HCT116 (cell line): ENCODE measurements at regions not wholly inside any gene's neighbourhood (a gene's known extent, or its start where the extent isn't known, plus 50 kb on each side); places are given as distances from the start of the nearest gene placed in this dataset.
"Not testable (repeated sequence)": the region's sequence is repeated elsewhere in the genome, so short reads cannot be mapped to it uniquely, and the experiment has no call there.

Experiments
- ATAC-seq: fragments of 200-7000 bp; cut with Tn5 transposase; 2 replicates; pipeline ENCODE4 v1.9.1; 2020; ENCODE audit warnings: mild to moderate bottlenecking, moderate library complexity
- BruUV-seq: library from RNA; stranded (reverse); fragments of 400-500 nt; replicated peaks from 2 replicates; lab custom pipeline; 2021; lab: Mats Ljungman, UMichigan
- CTCF ChIA-PET: fragments of 300-600 bp; sonication (Branson Sonifier 250); formaldehyde crosslinking; loops from one replicate; lab custom pipeline; 2021; ENCODE audit warnings: antibody characterized with exemption; lab: Charles Lee
- POLR2A ChIA-PET: fragments of 300-600, 350-600 bp; sonication (Branson Sonifier 250); formaldehyde crosslinking; loops from one replicate; lab custom pipeline; 2021; ENCODE audit warnings: antibody characterized with exemption; lab: Charles Lee
- RAD21 ChIA-PET, 2 experiments: fragments of 300-600 bp; sonication (Branson Sonifier 250); formaldehyde crosslinking; loops; one replicate each; lab custom pipeline; 2023; ENCODE audit warnings: low total read pairs in 2 of 2; ENCODE audit not compliant: uncharacterized antibody in 2 of 2, unreplicated experiment in 2 of 2, low non-redundant PET in 1 of 2; lab: Charles Lee
- DNase-seq: peaks from one replicate; pipeline ENCODE4 v3.0.0-alpha.2; 2010; ENCODE audit warnings: low read depth, low spot score
- H2AFZ ChIP-seq: fragments of 200-600 bp; shearing (Covaris generic), sonication (generic); 2 replicates; pipeline ENCODE4 v1.6.1; 2017; ENCODE audit warnings: low read depth, mixed run types, mixed read lengths, antibody characterized with exemption, low read length; ENCODE audit not compliant: poor library complexity, severe bottlenecking
- H3K27ac ChIP-seq: 2 replicates; pipeline ENCODE4 v1.5.1; 2012; ENCODE audit warnings: low read depth, low read length
- H3K27me3 ChIP-seq: fragments of 200-600 bp; sonication (generic); 2 replicates; pipeline ENCODE4 v1.6.1; 2016; ENCODE audit warnings: mixed run types, low read length, mixed read lengths; ENCODE audit not compliant: insufficient read depth
- H3K36me3 ChIP-seq, 2 experiments: fragments of 200-500 bp in 1 of 2; fragments of 200-600 bp in 1 of 2; sonication (Bioruptor generic) in 1 of 2; sonication (generic) in 1 of 2; 2 replicates each; pipeline versions ENCODE4 v1.5.1 to v1.6.1; 2014 to 2016; ENCODE audit warnings: low read length in 2 of 2, inconsistent platforms in 1 of 2, mixed read lengths in 1 of 2, mixed run types in 1 of 2; ENCODE audit not compliant: insufficient read depth in 2 of 2, control insufficient read depth in 1 of 2
- H3K4me1 ChIP-seq, 2 experiments: fragments of 200-600 bp in 1 of 2; sonication (generic) in 1 of 2; 2 replicates each; pipeline versions ENCODE4 v1.5.1 to v1.6.1; 2012 to 2017; ENCODE audit warnings: low read length in 2 of 2, inconsistent platforms in 1 of 2, mild to moderate bottlenecking in 1 of 2, mixed read lengths in 1 of 2, mixed run types in 1 of 2, moderate library complexity in 1 of 2; ENCODE audit not compliant: insufficient read depth in 2 of 2, control insufficient read depth in 1 of 2
- H3K4me2 ChIP-seq: fragments of 200-600 bp; sonication (generic); 2 replicates; pipeline ENCODE4 v1.6.1; 2017; ENCODE audit warnings: mixed run types, low read length, mixed read lengths
- H3K4me3 ChIP-seq, 2 experiments: fragments of 200-600 bp in 1 of 2; sonication (generic) in 1 of 2; replicated peaks in 1 of 2; 2 replicates each; pipeline ENCODE4 v1.5.1; 2011 to 2016; ENCODE audit warnings: low read length in 2 of 2, control low read depth in 1 of 2, low read depth in 1 of 2, mild to moderate bottlenecking in 1 of 2, mixed read lengths in 1 of 2, mixed run types in 1 of 2
- H3K79me2 ChIP-seq: fragments of 200-600 bp; sonication (generic); 2 replicates; pipeline ENCODE4 v1.6.1; 2017; ENCODE audit warnings: mild to moderate bottlenecking, mixed run types, low read length, moderate library complexity, mixed read lengths; ENCODE audit not compliant: insufficient read depth
- H3K9ac ChIP-seq: fragments of 200-600 bp; sonication (generic); 2 replicates; pipeline ENCODE4 v1.6.1; 2016; ENCODE audit warnings: low read length, mixed read lengths
- H3K9me2 ChIP-seq: fragments of 200-600 bp; sonication (generic), shearing (Covaris generic); 2 replicates; pipeline ENCODE4 v1.6.1; 2017; ENCODE audit warnings: mixed run types, mild to moderate bottlenecking, moderate library complexity; ENCODE audit not compliant: insufficient read depth
- H3K9me3 ChIP-seq, 2 experiments: fragments of 200-500 bp in 1 of 2; fragments of 200-600 bp in 1 of 2; sonication (Bioruptor generic) in 1 of 2; sonication (generic) in 1 of 2; 2 replicates each; pipeline ENCODE4 v1.6.1; 2014 to 2017; ENCODE audit warnings: low read length in 2 of 2, mixed read lengths in 2 of 2, inconsistent platforms in 1 of 2, low read depth in 1 of 2, mild to moderate bottlenecking in 1 of 2, mixed run types in 1 of 2, moderate library complexity in 1 of 2; ENCODE audit not compliant: control insufficient read depth in 1 of 2, insufficient read depth in 1 of 2
- H4K20me1 ChIP-seq: fragments of 200-600 bp; sonication (generic), shearing (Covaris generic); 2 replicates; pipeline ENCODE4 v1.6.1; 2017; ENCODE audit warnings: mixed run types, mild to moderate bottlenecking, moderate library complexity; ENCODE audit not compliant: insufficient read depth
- CBX3 ChIP-seq: IDR thresholded peaks from 2 replicates; pipeline ENCODE4 v1.6.1; 2012; ENCODE audit warnings: low read depth
- MAX ChIP-seq: IDR thresholded peaks from 2 replicates; pipeline ENCODE4 v1.6.1; 2012
- POLR2A ChIP-seq: IDR thresholded peaks from 2 replicates; pipeline ENCODE4 v1.7.0; 2011; ENCODE audit warnings: borderline replicate concordance; ENCODE audit not compliant: insufficient read depth, insufficient read length; ENCODE audit errors: extremely low read depth
- POLR2AphosphoS5 ChIP-seq: IDR thresholded peaks from 2 replicates; pipeline ENCODE4 v1.6.1; 2011; ENCODE audit warnings: mild to moderate bottlenecking, low read depth, low read length, moderate library complexity
- RAD21 ChIP-seq: IDR thresholded peaks from 2 replicates; pipeline ENCODE4 v1.6.1; 2012; ENCODE audit warnings: low read depth, mild to moderate bottlenecking
- SIN3A ChIP-seq: IDR thresholded peaks from 2 replicates; pipeline ENCODE4 v1.6.1; 2012; ENCODE audit warnings: low read depth
- SP1 ChIP-seq: IDR thresholded peaks from 2 replicates; pipeline ENCODE4 v1.6.1; 2012; ENCODE audit warnings: low read depth
- SRF ChIP-seq: IDR thresholded peaks from 2 replicates; pipeline ENCODE4 v1.6.1; 2012; ENCODE audit warnings: low read depth
- TCF7L2 ChIP-seq: IDR thresholded peaks from 2 replicates; pipeline ENCODE4 v1.7.0; 2011; ENCODE audit warnings: borderline replicate concordance, inconsistent platforms; ENCODE audit not compliant: insufficient read depth, insufficient read length; ENCODE audit errors: extremely low read depth
- YY1 ChIP-seq: IDR thresholded peaks from 2 replicates; pipeline ENCODE4 v1.6.1; 2011; ENCODE audit warnings: low read length, low read depth, moderate library complexity, mild to moderate bottlenecking; ENCODE audit not compliant: insufficient replicate concordance; ENCODE audit errors: extremely low read depth
- ZFX ChIP-seq: fragments of 450-650 bp; IDR thresholded peaks from 2 replicates; pipeline ENCODE4 v1.6.1; 2017
- intact Hi-C: fragments of 100-400 bp; cut with micrococcal nuclease; formaldehyde crosslinking; loops from 2 replicates; pipeline ENCODE4 v1.10.0; 2022
- TF ChIP-seq, protein P1 (sequence below), 3 experiments: fragments of 200-600 bp in 1 of 3; sonication (generic) in 1 of 3; IDR thresholded peaks in 2 of 3; conservative IDR thresholded peaks in 1 of 3; 2 replicates each; pipeline ENCODE4 v1.5.1; 2012 to 2017; ENCODE audit warnings: low read depth in 2 of 3, low read length in 2 of 3, antibody characterized with exemption in 1 of 3, borderline replicate concordance in 1 of 3, control low read depth in 1 of 3, mild to moderate bottlenecking in 1 of 3, mixed read lengths in 1 of 3, mixed run types in 1 of 3, moderate library complexity in 1 of 3; ENCODE audit not compliant: insufficient read depth in 1 of 3

GRCh38 chr1:778451-779278, 92.2 kb upstream of the OR4F16 start:
- H3K9me3 ChIP-seq, CTCF ChIA-PET, H3K27me3 ChIP-seq, POLR2A ChIA-PET, H3K9me2 ChIP-seq, H2AFZ ChIP-seq, RAD21 ChIA-PET, H4K20me1 ChIP-seq, H3K36me3 ChIP-seq, H3K4me1 ChIP-seq, intact Hi-C loops: not testable (repeated sequence)
- Histone ChIP-seq H3K9ac (peak overlapping the region; percentile 77), H3K79me2 (peaks cover 16% of the 10 kb centered on the region), H3K4me3 (peak overlapping the region; percentile 63 to 66), H3K27ac (peak overlapping the region; percentile 94)
- DNase-seq (peak; percentile 96), ATAC-seq (peak; percentile 99)
- BruUV-seq = TSS peak; percentile 51
- TF ChIP-seq, protein P1, sequence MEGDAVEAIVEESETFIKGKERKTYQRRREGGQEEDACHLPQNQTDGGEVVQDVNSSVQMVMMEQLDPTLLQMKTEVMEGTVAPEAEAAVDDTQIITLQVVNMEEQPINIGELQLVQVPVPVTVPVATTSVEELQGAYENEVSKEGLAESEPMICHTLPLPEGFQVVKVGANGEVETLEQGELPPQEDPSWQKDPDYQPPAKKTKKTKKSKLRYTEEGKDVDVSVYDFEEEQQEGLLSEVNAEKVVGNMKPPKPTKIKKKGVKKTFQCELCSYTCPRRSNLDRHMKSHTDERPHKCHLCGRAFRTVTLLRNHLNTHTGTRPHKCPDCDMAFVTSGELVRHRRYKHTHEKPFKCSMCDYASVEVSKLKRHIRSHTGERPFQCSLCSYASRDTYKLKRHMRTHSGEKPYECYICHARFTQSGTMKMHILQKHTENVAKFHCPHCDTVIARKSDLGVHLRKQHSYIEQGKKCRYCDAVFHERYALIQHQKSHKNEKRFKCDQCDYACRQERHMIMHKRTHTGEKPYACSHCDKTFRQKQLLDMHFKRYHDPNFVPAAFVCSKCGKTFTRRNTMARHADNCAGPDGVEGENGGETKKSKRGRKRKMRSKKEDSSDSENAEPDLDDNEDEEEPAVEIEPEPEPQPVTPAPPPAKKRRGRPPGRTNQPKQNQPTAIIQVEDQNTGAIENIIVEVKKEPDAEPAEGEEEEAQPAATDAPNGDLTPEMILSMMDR (IDR thresholded peaks at IDR 0.05 in 2 of 3, conservative IDR thresholded peaks at IDR 0.05 in 1 of 3; ENCODE audit: borderline replicate concordance in 1 of 3, insufficient read depth in 1 of 3, low read depth in 2 of 3, low read length in 2 of 3) = 0 out of 6 replicates have a peak, but pooled peaks of 1 of the 3 experiments have one; percentile 6
- peak; percentile 69; the same call in 1 of the 2 replicates for TF ChIP-seq SIN3A
- peak; percentile 91 for TF ChIP-seq SRF
- TF ChIP-seq YY1 = peak; percentile 65
- peak; percentile 87 for TF ChIP-seq POLR2AphosphoS5
- TF ChIP-seq CBX3 = peak; percentile 59; the same call in 1 of the 2 replicates
- 0 out of 2 replicates have a peak, but pooled peaks have one; percentile 12 for TF ChIP-seq RAD21
- peak; percentile 79 for TF ChIP-seq MAX
- TF ChIP-seq SP1 = peak; percentile 92
- peak; percentile 56; the same call in 1 of the 2 replicates for TF ChIP-seq ZFX
- peak; percentile 43 for TF ChIP-seq TCF7L2
- TF ChIP-seq POLR2A = peak; percentile 58
- TF ChIP-seq, all 23 proteins: peak for 12; not testable (repeated sequence) for 11
- H3K4me2 ChIP-seq = peak overlapping the region; percentile 70
